ENCODE measurements at regions not wholly inside any gene's neighbourhood (a gene's known extent, or its start where the extent isn't known, plus 50 kb on each side); places are given as distances from the start of the nearest gene placed in this dataset.

DNA sequence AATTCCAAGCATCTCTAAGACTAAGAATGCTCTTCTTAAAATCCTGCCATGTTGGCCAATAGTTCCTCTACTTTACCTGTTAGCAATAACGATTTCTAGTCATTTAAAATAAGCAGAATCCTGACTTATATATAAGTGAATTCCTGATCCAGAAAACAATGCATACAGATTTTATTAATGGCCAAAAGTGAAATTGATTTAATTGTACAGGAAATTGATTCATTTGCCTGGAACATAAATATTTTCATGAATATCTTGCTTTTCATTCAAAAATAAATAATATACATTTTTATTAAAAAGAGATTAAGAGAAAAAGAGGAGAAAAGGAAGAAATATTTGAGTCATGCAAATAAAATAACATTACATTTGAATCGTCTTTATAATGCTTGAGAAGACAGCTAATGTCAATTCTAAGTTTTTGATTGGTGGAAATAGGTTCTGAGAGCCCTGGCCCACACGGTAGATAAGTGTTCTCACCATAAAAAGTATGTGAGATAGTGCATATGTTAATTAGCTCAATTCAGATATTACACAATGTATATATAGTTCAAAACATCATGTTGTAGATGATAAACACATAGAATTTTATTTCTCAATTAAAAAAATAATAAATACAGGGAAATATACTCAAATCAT, 323.2 kb upstream of the MIR17HG start:
- H4K20me1 ChIP-seq (replicated peaks; ENCODE audit: control insufficient read depth, insufficient read depth, low read length): no peaks in the 10 kb centered on the region
- POLR2A ChIA-PET: no interaction called here
- no peak overlapping the region for H2AFZ ChIP-seq (ENCODE audit: low read depth, low read length)
- no peaks in the 10 kb centered on the region for H3K36me3 ChIP-seq (ENCODE audit: control insufficient read depth, insufficient read depth, low read length)
- TF ChIP-seq CBX5 (IDR thresholded peaks at IDR 0.05; ENCODE audit: borderline replicate concordance, low read depth) (no peak), CEBPB (tag; IDR thresholded peaks at IDR 0.05) (peak; percentile 45; the same call in 1 of the 2 replicates), TFAM (CRISPR knock-in tag; conservative IDR thresholded peaks at IDR 0.05) (0 out of 2 replicates have a peak, but pooled peaks have one; percentile 93)
- in situ Hi-C loops (cut with MboI): loop anchor here (25.0 kb wide), 1 partner anchor 1663 kb away; no protein-coding TSS in a partner anchor
- no peaks in the 10 kb centered on the region for H3K4me1 ChIP-seq (replicated peaks in 1 of 2; ENCODE audit: control insufficient read depth in 2 of 2, insufficient read depth in 2 of 2, low read length in 2 of 2)
- FAIRE-seq (no peak), DNase-seq (ENCODE audit: extremely low read depth in 1 of 4, low spot score in 3 of 4) (peak in 2 of 4 experiments; percentile 54 to 57), ATAC-seq (no peak)
- H3K9me3 ChIP-seq (replicated peaks; ENCODE audit: control insufficient read depth, insufficient read depth, low read depth, low read length): no peaks in the 10 kb centered on the region
- CTCF ChIA-PET (ENCODE audit: low intra/inter-chr PET ratio): no interaction called here
- H3K4me3 ChIP-seq: no peak overlapping the region
- no peak overlapping the region for H3K9ac ChIP-seq (ENCODE audit: insufficient read depth in 1 of 2, low read depth in 2 of 2, low read length in 2 of 2)
- H3K27me3 ChIP-seq (ENCODE audit: control insufficient read depth in 2 of 2, insufficient read depth in 2 of 2, low read length in 2 of 2): no peaks in the 10 kb centered on the region
- 2% methylated on average over 3 of the region's 3 CpGs for WGBS (ENCODE audit: insufficient coverage, low coverage, missing lambda C conversion rate)
- no peaks in the 10 kb centered on the region for H3K9me1 ChIP-seq (ENCODE audit: control insufficient read depth, insufficient read depth, low read length)
- no TSS peak for BruUV-seq (replicated peaks)
- H3K27ac ChIP-seq (ENCODE audit: extremely low read depth, low read depth, low read length): no peak overlapping the region
- no peaks in the 10 kb centered on the region for H3K79me2 ChIP-seq (ENCODE audit: control insufficient read depth, insufficient read depth, low read length)
- intact Hi-C loops (cut with micrococcal nuclease): no loop called here
- H3K4me2 ChIP-seq (ENCODE audit: insufficient read depth, low read length): no peak overlapping the region

GRCh38 chr13:91025442-91025841, 322.0 kb upstream of the MIR17HG start:
- FAIRE-seq: no peak
- BruUV-seq (replicated peaks): no TSS peak
- Histone ChIP-seq H3K4me2 (ENCODE audit: insufficient read depth, low read length) (no peak overlapping the region), H3K9me3 (replicated peaks; ENCODE audit: control insufficient read depth, insufficient read depth, low read depth, low read length) (no peaks in the 10 kb centered on the region), H3K4me3 (no peak overlapping the region), H3K27me3 (ENCODE audit: control insufficient read depth in 2 of 2, insufficient read depth in 2 of 2, low read length in 2 of 2) (no peaks in the 10 kb centered on the region), H3K27ac (ENCODE audit: extremely low read depth, low read depth, low read length) (no peak overlapping the region), H3K9me1 (ENCODE audit: control insufficient read depth, insufficient read depth, low read length) (no peaks in the 10 kb centered on the region), H3K9ac (ENCODE audit: insufficient read depth in 1 of 2, low read depth in 2 of 2, low read length in 2 of 2) (no peak overlapping the region), H4K20me1 (replicated peaks; ENCODE audit: control insufficient read depth, insufficient read depth, low read length) (no peaks in the 10 kb centered on the region), H3K36me3 (ENCODE audit: control insufficient read depth, insufficient read depth, low read length) (no peaks in the 10 kb centered on the region), H3K79me2 (ENCODE audit: control insufficient read depth, insufficient read depth, low read length) (no peaks in the 10 kb centered on the region), H3K4me1 (replicated peaks in 1 of 2; ENCODE audit: control insufficient read depth in 2 of 2, insufficient read depth in 2 of 2, low read length in 2 of 2) (no peaks in the 10 kb centered on the region), H2AFZ (ENCODE audit: low read depth, low read length) (no peak overlapping the region)
- no peak for ATAC-seq
- intact Hi-C loops (cut with micrococcal nuclease) (no loop called here), in situ Hi-C loops (cut with MboI) (no loop called here)
- ChIA-PET CTCF (ENCODE audit: low intra/inter-chr PET ratio) (no interaction called here), POLR2A (no interaction called here)
- DNase-seq (ENCODE audit: extremely low read depth in 1 of 4, low spot score in 3 of 4): no peak
- TF ChIP-seq TEAD4 (IDR thresholded peaks at IDR 0.05; ENCODE audit: low read length): no peak
- TF ChIP-seq TEAD4 (CRISPR knock-in tag; IDR thresholded peaks at IDR 0.05; ENCODE audit: borderline replicate concordance): no peak
- TF ChIP-seq ZNF134 (CRISPR knock-in tag; conservative IDR thresholded peaks at IDR 0.05): no peak
- TF ChIP-seq ZKSCAN3 (CRISPR knock-in tag; IDR thresholded peaks at IDR 0.05): no peak
- no peak for TF ChIP-seq ZNF12 (CRISPR knock-in tag; IDR thresholded peaks at IDR 0.05)
- peak; percentile 84 for TF ChIP-seq CEBPB (tag; IDR thresholded peaks at IDR 0.05)
- TF ChIP-seq YY1 (IDR thresholded peaks at IDR 0.05; ENCODE audit: borderline replicate concordance in 1 of 3, control insufficient read depth in 1 of 3, extremely low read depth in 1 of 3, insufficient read depth in 3 of 3, insufficient read length in 1 of 3, insufficient replicate concordance in 2 of 3, low read depth in 1 of 3, low read length in 2 of 3): no peak
- TF ChIP-seq CEBPG (CRISPR knock-in tag; IDR thresholded peaks at IDR 0.05): no peak
- peak in 1 of 2 experiments; percentile 49; a peak in 1 of 4 replicates for TF ChIP-seq CEBPG (tag; conservative IDR thresholded peaks at IDR 0.05 in 1 of 2, IDR thresholded peaks at IDR 0.05 in 1 of 2)

All from K562 (cell line).